OCI-LY3 (cell line): ENCODE measurements at regions not wholly inside any gene's neighbourhood (a gene's known extent, or its start where the extent isn't known, plus 50 kb on each side); places are given as distances from the start of the nearest gene placed in this dataset.

ENCODE experiments used
- EZH2phosphoT487 ChIP-seq: fragments of 200-600 bp; shearing (Covaris generic); IDR thresholded peaks from 2 replicates; pipeline ENCODE4 v1.6.1; 2018; ENCODE audit warnings: antibody characterized with exemption, mixed run types, low read depth
- TF ChIP-seq, protein P1 (sequence below): fragments of 200-600, 300-600 bp; sonication (generic); IDR thresholded peaks from 2 replicates; pipeline ENCODE4 v1.5.1; 2014; ENCODE audit warnings: antibody characterized with exemption, low read length, low read depth

GRCh38 chr5:125525356-125525755, 778.9 kb upstream of the ZNF608 start:
- TF ChIP-seq, protein P1, sequence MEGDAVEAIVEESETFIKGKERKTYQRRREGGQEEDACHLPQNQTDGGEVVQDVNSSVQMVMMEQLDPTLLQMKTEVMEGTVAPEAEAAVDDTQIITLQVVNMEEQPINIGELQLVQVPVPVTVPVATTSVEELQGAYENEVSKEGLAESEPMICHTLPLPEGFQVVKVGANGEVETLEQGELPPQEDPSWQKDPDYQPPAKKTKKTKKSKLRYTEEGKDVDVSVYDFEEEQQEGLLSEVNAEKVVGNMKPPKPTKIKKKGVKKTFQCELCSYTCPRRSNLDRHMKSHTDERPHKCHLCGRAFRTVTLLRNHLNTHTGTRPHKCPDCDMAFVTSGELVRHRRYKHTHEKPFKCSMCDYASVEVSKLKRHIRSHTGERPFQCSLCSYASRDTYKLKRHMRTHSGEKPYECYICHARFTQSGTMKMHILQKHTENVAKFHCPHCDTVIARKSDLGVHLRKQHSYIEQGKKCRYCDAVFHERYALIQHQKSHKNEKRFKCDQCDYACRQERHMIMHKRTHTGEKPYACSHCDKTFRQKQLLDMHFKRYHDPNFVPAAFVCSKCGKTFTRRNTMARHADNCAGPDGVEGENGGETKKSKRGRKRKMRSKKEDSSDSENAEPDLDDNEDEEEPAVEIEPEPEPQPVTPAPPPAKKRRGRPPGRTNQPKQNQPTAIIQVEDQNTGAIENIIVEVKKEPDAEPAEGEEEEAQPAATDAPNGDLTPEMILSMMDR: no peak
- TF ChIP-seq EZH2phosphoT487: no peak
